LNCaP clone FGC (cell line): ENCODE measurements at regions not wholly inside any gene's neighbourhood (a gene's known extent, or its start where the extent isn't known, plus 50 kb on each side); places are given as distances from the start of the nearest gene placed in this dataset.

Experiments used
- DNase-seq: peaks from one replicate; pipeline ENCODE4 v3.0.0-alpha.2; 2011; ENCODE audit warnings: low read depth
- H3K4me3 ChIP-seq: 2 replicates; pipeline ENCODE4 v1.5.1; 2011; ENCODE audit warnings: mild to moderate bottlenecking, low read depth, low read length, control low read depth
- TF ChIP-seq, protein P1 (sequence below): IDR thresholded peaks from 2 replicates; pipeline ENCODE4 v1.5.1; 2012; ENCODE audit warnings: mild to moderate bottlenecking; ENCODE audit not compliant: control insufficient read depth, insufficient read depth; ENCODE audit errors: extremely low read depth

DNA sequence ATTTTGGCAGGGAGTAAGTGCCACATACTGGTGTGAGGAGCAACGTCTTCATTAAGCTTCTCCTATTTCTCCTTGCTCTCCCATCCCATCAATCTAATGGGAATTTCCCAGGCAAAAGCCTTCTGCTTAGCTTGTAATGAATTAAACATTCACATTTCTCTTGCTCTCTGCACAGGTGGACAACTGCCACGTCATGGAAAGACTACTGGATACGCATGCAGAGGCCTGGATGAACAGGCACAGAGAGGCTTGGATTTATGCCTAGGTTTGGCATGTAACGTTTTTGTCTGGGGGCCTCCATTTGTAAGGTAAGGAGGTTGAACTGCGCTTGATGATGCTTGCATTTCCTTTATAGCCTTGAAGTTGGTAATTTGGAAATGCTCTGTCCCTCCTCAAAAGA, 374.8 kb downstream of the KLF12 start:
- no peak for DNase-seq
- TF ChIP-seq, protein P1, sequence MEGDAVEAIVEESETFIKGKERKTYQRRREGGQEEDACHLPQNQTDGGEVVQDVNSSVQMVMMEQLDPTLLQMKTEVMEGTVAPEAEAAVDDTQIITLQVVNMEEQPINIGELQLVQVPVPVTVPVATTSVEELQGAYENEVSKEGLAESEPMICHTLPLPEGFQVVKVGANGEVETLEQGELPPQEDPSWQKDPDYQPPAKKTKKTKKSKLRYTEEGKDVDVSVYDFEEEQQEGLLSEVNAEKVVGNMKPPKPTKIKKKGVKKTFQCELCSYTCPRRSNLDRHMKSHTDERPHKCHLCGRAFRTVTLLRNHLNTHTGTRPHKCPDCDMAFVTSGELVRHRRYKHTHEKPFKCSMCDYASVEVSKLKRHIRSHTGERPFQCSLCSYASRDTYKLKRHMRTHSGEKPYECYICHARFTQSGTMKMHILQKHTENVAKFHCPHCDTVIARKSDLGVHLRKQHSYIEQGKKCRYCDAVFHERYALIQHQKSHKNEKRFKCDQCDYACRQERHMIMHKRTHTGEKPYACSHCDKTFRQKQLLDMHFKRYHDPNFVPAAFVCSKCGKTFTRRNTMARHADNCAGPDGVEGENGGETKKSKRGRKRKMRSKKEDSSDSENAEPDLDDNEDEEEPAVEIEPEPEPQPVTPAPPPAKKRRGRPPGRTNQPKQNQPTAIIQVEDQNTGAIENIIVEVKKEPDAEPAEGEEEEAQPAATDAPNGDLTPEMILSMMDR: no peak
- no peak overlapping the region for H3K4me3 ChIP-seq

DNA sequence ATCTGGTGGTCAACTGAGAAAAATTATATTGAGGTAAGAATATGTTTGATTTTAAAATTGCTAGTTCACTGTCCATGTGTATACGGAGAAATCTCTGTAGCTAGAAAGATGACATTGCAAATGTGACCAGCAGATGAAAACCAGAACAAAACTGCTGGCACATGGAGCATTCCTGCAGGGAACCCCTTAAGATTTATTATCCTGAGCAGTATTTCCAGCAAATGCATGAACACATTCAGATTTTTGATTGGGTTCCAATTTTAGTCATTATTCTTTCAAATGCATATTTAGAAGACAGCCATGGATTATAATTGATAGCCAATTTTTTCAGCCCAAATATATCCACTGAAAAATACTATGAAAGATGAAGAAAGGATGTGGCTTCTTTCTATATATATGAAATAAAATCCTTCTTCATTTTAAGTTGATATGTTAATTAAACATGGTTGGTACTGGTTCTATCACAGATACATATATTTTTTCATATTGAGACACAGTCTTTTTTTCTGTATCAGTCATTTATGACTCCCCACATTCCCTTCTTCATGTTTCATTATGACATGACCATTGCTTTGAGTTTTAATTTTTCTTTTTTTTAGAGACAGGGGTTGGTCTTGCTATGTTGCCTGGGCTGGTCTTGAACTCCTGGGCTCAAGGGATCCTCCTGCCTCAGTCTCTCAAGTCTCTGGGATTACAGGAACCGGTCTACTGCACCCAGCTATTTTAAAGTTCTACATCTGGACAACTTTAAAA, 376.5 kb downstream of the KLF12 start:
- DNase-seq: no peak
- no peak overlapping the region for H3K4me3 ChIP-seq
- TF ChIP-seq, protein P1: no peak

DNA sequence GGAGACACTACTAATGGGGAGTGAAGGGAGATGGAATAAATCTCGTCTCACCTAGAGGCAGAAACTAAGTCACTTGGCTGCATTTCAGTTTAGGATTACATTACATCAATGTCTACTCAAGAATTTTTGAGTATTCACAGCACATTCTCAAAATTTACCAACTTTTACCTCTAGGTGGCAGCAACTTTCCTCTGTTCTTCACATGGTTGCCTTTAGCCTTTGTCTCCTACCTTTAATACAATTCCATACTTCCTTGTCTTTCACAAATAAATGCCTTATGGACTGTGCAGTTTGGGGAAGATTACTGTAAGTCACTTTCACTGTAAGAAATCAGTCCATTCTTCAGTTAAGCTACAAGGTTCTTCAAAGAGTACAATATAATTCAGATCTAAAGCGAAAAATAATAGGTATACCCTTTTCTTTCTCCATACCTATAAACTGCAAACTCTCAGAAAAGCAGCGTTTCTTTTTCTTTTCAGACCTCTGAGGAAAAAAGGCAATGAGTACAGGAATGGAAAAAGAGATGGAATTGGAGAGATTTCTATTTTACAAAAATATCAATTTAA, 379.4 kb downstream of the KLF12 start:
- TF ChIP-seq, protein P1: peak; percentile 41
- H3K4me3 ChIP-seq: no peak overlapping the region
- no peak for DNase-seq

DNA sequence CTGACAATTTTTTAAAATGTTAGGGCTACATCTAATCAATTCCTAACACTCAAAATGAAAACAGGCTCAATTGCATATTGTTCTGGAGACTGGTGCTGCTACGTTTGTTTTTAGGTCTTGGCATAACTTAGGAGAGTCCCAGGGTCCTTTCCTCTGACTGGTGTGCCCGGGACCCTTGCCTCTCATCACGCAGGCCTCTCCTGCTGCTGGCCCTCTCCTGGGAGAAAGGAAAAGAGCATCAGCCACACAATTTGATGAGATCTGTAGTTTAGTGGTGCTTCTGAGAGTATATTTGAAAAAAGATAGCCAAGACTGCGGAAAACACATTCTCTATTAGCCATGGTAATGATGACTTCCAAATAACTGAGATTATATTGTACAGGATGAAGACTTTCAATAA, 380.0 kb downstream of the KLF12 start:
- TF ChIP-seq, protein P1: no peak
- DNase-seq: no peak
- H3K4me3 ChIP-seq: no peak overlapping the region

DNA sequence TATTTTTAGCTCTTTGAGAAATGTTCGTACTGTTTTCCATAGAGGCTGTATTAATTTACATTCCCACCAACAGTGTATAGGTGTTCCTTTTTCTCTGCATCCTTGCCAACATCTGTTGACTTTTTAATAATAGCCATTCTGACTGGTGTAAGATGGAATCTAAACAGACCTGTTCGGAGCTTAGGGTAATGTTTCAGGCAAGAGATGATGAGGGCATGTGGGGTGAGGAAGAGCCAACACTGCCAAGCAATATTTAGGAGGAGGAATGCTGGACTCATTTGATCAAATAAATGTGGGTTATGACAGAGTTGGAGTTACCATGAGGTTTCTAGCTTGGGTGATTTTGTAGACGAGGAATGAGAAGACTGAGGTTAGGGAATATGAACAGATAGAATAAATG, 382.9 kb downstream of the KLF12 start:
- DNase-seq: no peak
- H3K4me3 ChIP-seq: no peak overlapping the region
- TF ChIP-seq, protein P1: no peak

DNA sequence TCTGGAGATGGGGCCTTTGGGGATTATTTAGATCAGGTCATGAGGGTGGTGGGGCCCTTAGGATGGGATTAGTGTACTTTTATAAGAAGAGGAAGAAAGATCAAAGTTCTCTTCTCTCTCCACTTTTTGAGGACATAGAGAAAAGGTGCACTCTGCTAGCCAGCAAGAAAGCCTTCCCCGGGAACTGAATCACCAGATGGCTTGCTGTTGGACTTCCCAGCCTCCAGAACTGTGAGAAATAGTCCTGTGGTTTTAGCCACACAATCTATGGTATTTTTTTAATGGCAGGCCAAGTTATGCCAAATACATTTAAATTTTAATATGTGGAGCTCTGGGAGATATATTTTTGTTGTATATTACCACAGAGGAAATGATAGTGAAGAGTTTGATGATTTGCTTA, 385.8 kb downstream of the KLF12 start:
- TF ChIP-seq, protein P1: no peak
- no peak overlapping the region for H3K4me3 ChIP-seq
- DNase-seq: no peak

DNA sequence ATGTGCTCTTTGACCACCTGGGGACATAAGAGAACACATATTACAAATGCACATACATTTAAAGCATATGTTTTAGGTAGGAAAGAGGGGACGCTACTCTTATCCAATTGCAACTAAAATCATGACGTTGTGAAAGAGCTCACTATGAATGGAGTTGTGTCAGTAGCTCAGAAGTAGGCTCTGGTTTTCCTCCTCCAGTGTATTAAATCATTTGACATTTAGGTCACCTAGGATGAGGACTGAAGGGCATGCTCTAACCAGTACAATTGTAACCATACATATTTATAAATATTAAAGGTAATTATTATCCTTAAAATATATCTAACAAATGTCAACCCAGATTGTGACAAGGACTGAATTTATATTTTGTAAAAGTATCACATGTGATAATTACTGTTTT, 389.0 kb downstream of the KLF12 start:
- H3K4me3 ChIP-seq: no peak overlapping the region
- no peak for DNase-seq
- TF ChIP-seq, protein P1: no peak
